Pulmonary artery endothelial cell (primary cell): ENCODE measurements at regions not wholly inside any gene's neighbourhood (a gene's known extent, or its start where the extent isn't known, plus 50 kb on each side); places are given as distances from the start of the nearest gene placed in this dataset.
A peak's percentile ranks its signal among the peaks of the same experiment; 100 is the strongest.

Source experiments
- DNase-seq: peaks from one replicate; pipeline ENCODE4 v3.0.0-alpha.2; 2011; ENCODE audit warnings: low read depth, low spot score

- DNase-seq: no peak
These were observed 220.0 kb upstream of the CNR1 start for GRCh38 chr6:88386167-88386566.

GRCh38 chr6:88383183-88383582 lies 217.0 kb upstream of the CNR1 start:
- no peak for DNase-seq

GRCh38 chr6:88381289-88381642 lies 215.1 kb upstream of the CNR1 start:
- DNase-seq: no peak

GRCh38 chr6:88380618-88381288 lies 214.6 kb upstream of the CNR1 start:
- DNase-seq: peak; percentile 2

- DNase-seq: peak; percentile 78
These were observed 213.9 kb upstream of the CNR1 start for GRCh38 chr6:88380083-88380482.

GRCh38 chr6:88378639-88379038 lies 212.5 kb upstream of the CNR1 start:
- DNase-seq: no peak

- no peak for DNase-seq
These were observed 211.9 kb upstream of the CNR1 start for GRCh38 chr6:88377976-88378568.

GRCh38 chr6:88376768-88377387 lies 210.7 kb upstream of the CNR1 start:
- DNase-seq: peak; percentile 32

GRCh38 chr6:88376197-88376596 lies 210.1 kb upstream of the CNR1 start:
- no peak for DNase-seq

GRCh38 chr6:88374553-88374952 lies 208.4 kb upstream of the CNR1 start:
- DNase-seq: no peak

GRCh38 chr6:88371480-88371879 lies 205.3 kb upstream of the CNR1 start:
- DNase-seq: no peak

GRCh38 chr6:88370127-88370710 lies 204.1 kb upstream of the CNR1 start:
- DNase-seq: no peak

- DNase-seq: no peak
These were observed 203.1 kb upstream of the CNR1 start for GRCh38 chr6:88369262-88369661.

- DNase-seq: no peak
These were observed 202.1 kb upstream of the CNR1 start for GRCh38 chr6:88368071-88368787.

- no peak for DNase-seq
These were observed 201.1 kb upstream of the CNR1 start for GRCh38 chr6:88367248-88367647.

- DNase-seq: no peak
These were observed 200.5 kb upstream of the CNR1 start for GRCh38 chr6:88366672-88367071.

- DNase-seq: no peak
These were observed 199.5 kb upstream of the CNR1 start for GRCh38 chr6:88365656-88366055.

- no peak for DNase-seq
These were observed 199.1 kb upstream of the CNR1 start for GRCh38 chr6:88365230-88365629.

GRCh38 chr6:88361754-88362153 lies 195.6 kb upstream of the CNR1 start:
- DNase-seq: no peak

- DNase-seq: no peak
These were observed 195.2 kb upstream of the CNR1 start for GRCh38 chr6:88361298-88361697.

- DNase-seq: no peak
These were observed 194.2 kb upstream of the CNR1 start for GRCh38 chr6:88360203-88360797.
